Neuronal stem cell (in vitro differentiated cells): ENCODE measurements at regions not wholly inside any gene's neighbourhood (a gene's known extent, or its start where the extent isn't known, plus 50 kb on each side); places are given as distances from the start of the nearest gene placed in this dataset.

Experiments used
- DNase-seq: peaks from one replicate; pipeline ENCODE4 v3.0.0-alpha.2; 2013; ENCODE audit warnings: low spot score
- H2AFZ ChIP-seq: one replicate; pipeline ENCODE4 v1.6.1; 2013; ENCODE audit warnings: mild to moderate bottlenecking, low read length, inconsistent platforms
- H2AK5ac ChIP-seq: 2 replicates; pipeline ENCODE4 v1.6.1; 2013; ENCODE audit warnings: low read depth, mild to moderate bottlenecking, inconsistent platforms, low read length, moderate library complexity, mixed read lengths
- H2BK120ac ChIP-seq: 2 replicates; pipeline ENCODE4 v1.6.1; 2013; ENCODE audit warnings: low read depth, mild to moderate bottlenecking, inconsistent platforms, low read length, moderate library complexity, mixed read lengths
- H2BK12ac ChIP-seq: one replicate; pipeline ENCODE4 v1.6.1; 2013; ENCODE audit warnings: low read length, inconsistent platforms
- H2BK15ac ChIP-seq: 2 replicates; pipeline ENCODE4 v1.6.1; 2013; ENCODE audit warnings: mild to moderate bottlenecking, low read length, inconsistent platforms, mixed read lengths
- H2BK5ac ChIP-seq: one replicate; pipeline ENCODE4 v1.6.1; 2013; ENCODE audit warnings: inconsistent platforms, mild to moderate bottlenecking, low read length, moderate library complexity
- H3K14ac ChIP-seq: one replicate; pipeline ENCODE4 v1.6.1; 2013; ENCODE audit warnings: low read length, inconsistent platforms
- H3K18ac ChIP-seq: 2 replicates; pipeline ENCODE4 v1.6.1; 2013; ENCODE audit warnings: low read length, inconsistent platforms
- H3K23ac ChIP-seq: 2 replicates; pipeline ENCODE4 v1.6.1; 2013; ENCODE audit warnings: low read depth, mild to moderate bottlenecking, mixed read lengths, low read length, inconsistent platforms; ENCODE audit not compliant: poor library complexity
- H3K27ac ChIP-seq: replicated peaks from 3 replicates; pipeline ENCODE4 v1.5.1; 2013; ENCODE audit warnings: low read length, inconsistent platforms
- H3K27me3 ChIP-seq, 3 experiments: 2 replicates each; pipeline ENCODE4 v1.6.1; 2013; ENCODE audit warnings: low read length in 3 of 3, mild to moderate bottlenecking in 2 of 3, inconsistent platforms in 1 of 3, low read depth in 1 of 3, mixed read lengths in 1 of 3, moderate library complexity in 1 of 3; ENCODE audit not compliant: control insufficient read depth in 3 of 3, insufficient read depth in 3 of 3
- H3K36me3 ChIP-seq, 2 donors: replicated peaks in 1 of 2; 2 replicates each; pipeline ENCODE4 v1.6.1; 2013; ENCODE audit warnings: low read length in 2 of 2; ENCODE audit not compliant: control insufficient read depth in 2 of 2, insufficient read depth in 2 of 2
- H3K4ac ChIP-seq: 2 replicates; pipeline ENCODE4 v1.6.1; 2013; ENCODE audit warnings: inconsistent platforms, mild to moderate bottlenecking, low read length, moderate library complexity
- H3K4me1 ChIP-seq, 2 donors: 1 replicate in 1 of 2; 2 replicates in 1 of 2; pipeline ENCODE4 v1.6.1; 2013; ENCODE audit warnings: low read length in 2 of 2, low read depth in 1 of 2; ENCODE audit not compliant: control insufficient read depth in 2 of 2, insufficient read depth in 1 of 2
- H3K4me2 ChIP-seq: one replicate; pipeline ENCODE4 v1.6.1; 2013; ENCODE audit warnings: mild to moderate bottlenecking, low read length, inconsistent platforms; ENCODE audit not compliant: insufficient read depth, poor library complexity, severe bottlenecking
- H3K4me3 ChIP-seq, 2 donors: 2 replicates each; pipeline ENCODE4 v1.5.1; 2013; ENCODE audit warnings: low read length in 2 of 2, mild to moderate bottlenecking in 2 of 2, inconsistent platforms in 1 of 2, moderate library complexity in 1 of 2
- H3K79me1 ChIP-seq: one replicate; pipeline ENCODE4 v1.6.1; 2013; ENCODE audit warnings: low read depth, mild to moderate bottlenecking, inconsistent platforms, low read length, moderate library complexity
- H3K9ac ChIP-seq: one replicate; pipeline ENCODE4 v1.6.1; 2013; ENCODE audit warnings: mild to moderate bottlenecking, low read depth, low read length, inconsistent platforms; ENCODE audit not compliant: poor library complexity
- H3K9me3 ChIP-seq, 2 donors: replicated peaks in 1 of 2; 2 replicates each; pipeline versions ENCODE3 to v1.6.1; 2013; ENCODE audit warnings: low read length in 2 of 2, mild to moderate bottlenecking in 2 of 2, inconsistent platforms in 1 of 2, low read depth in 1 of 2, mixed read lengths in 1 of 2, moderate library complexity in 1 of 2; ENCODE audit not compliant: control insufficient read depth in 2 of 2, insufficient read depth in 1 of 2
- H4K8ac ChIP-seq: one replicate; pipeline ENCODE4 v1.6.1; 2013; ENCODE audit warnings: low read depth, mild to moderate bottlenecking, inconsistent platforms, low read length, moderate library complexity
- H4K91ac ChIP-seq: one replicate; pipeline ENCODE4 v1.6.1; 2013; ENCODE audit warnings: low read length, low read depth, mild to moderate bottlenecking, inconsistent platforms; ENCODE audit not compliant: poor library complexity
- WGBS, 2 donors: extraction: QIAGEN DNeasy Blood & Tissue Kit; methylation state at CpG; one replicate each; pipeline ENCODE4 v1.1.7; 2013; ENCODE audit warnings: missing lambda C conversion rate in 2 of 2, mixed read lengths in 1 of 2; ENCODE audit not compliant: insufficient read length in 2 of 2, insufficient replicate concordance in 1 of 2; ENCODE audit errors: extremely low coverage in 2 of 2; 5-methylcytosine and 5-hydroxymethylcytosine counted together

GRCh38 chr14:86662334-86662733, 1132.4 kb downstream of the FLRT2 start:
- Histone ChIP-seq H3K14ac (no peak overlapping the region), H2BK12ac (no peak overlapping the region), H2BK120ac (no peak overlapping the region), H2AFZ (no peak overlapping the region), H3K9me3 (no peaks in the 10 kb centered on the region), H3K27ac (no peak overlapping the region), H4K91ac (no peak overlapping the region), H2AK5ac (no peak overlapping the region), H3K79me1 (no peaks in the 10 kb centered on the region), H3K27me3 (no peaks in the 10 kb centered on the region), H3K23ac (no peak overlapping the region), H3K4me3 (no peak overlapping the region), H3K9ac (no peak overlapping the region), H3K36me3 (peaks cover 0 to 2% of the 10 kb centered on the region in 2 donors), H2BK15ac (no peak overlapping the region), H3K18ac (no peak overlapping the region), H3K4me1 (no peaks in the 10 kb centered on the region), H3K4me2 (no peak overlapping the region), H3K4ac (no peak overlapping the region), H4K8ac (no peak overlapping the region), H2BK5ac (no peak overlapping the region)
- DNase-seq = no peak
- no CpG with 5 or more reads among the region's 3 CpGs for WGBS, 2 donors

GRCh38 chr14:86654558-86655184, 1124.7 kb downstream of the FLRT2 start:
- Histone ChIP-seq H3K4me2 (no peak overlapping the region), H2AFZ (no peak overlapping the region), H3K27ac (no peak overlapping the region), H3K9me3 (no peaks in the 10 kb centered on the region), H3K4me3 (no peak overlapping the region), H4K8ac (no peak overlapping the region), H3K4me1 (no peaks in the 10 kb centered on the region), H3K23ac (no peak overlapping the region), H3K79me1 (no peaks in the 10 kb centered on the region), H2BK120ac (no peak overlapping the region), H2BK5ac (no peak overlapping the region), H2BK15ac (no peak overlapping the region), H3K14ac (no peak overlapping the region), H3K4ac (no peak overlapping the region), H3K36me3 (peaks cover 0 to 2% of the 10 kb centered on the region in 2 donors), H2BK12ac (no peak overlapping the region), H3K9ac (no peak overlapping the region), H3K27me3 (no peaks in the 10 kb centered on the region), H3K18ac (no peak overlapping the region), H2AK5ac (no peak overlapping the region), H4K91ac (no peak overlapping the region)
- WGBS, 2 donors = no CpG with 5 or more reads among the region's 8 CpGs
- DNase-seq = peak; percentile 51

- Histone ChIP-seq H2BK15ac (no peak overlapping the region), H3K9me3 (no peaks in the 10 kb centered on the region), H3K27ac (no peak overlapping the region), H3K18ac (no peak overlapping the region), H3K4me3 (no peak overlapping the region), H3K27me3 (no peaks in the 10 kb centered on the region), H2AFZ (no peak overlapping the region), H3K4ac (no peak overlapping the region), H3K4me1 (no peaks in the 10 kb centered on the region), H3K36me3 (no peaks in the 10 kb centered on the region), H3K79me1 (no peaks in the 10 kb centered on the region), H3K23ac (no peak overlapping the region), H4K8ac (no peak overlapping the region), H3K14ac (no peak overlapping the region), H3K9ac (no peak overlapping the region), H2AK5ac (no peak overlapping the region), H2BK120ac (no peak overlapping the region), H4K91ac (no peak overlapping the region), H3K4me2 (no peak overlapping the region), H2BK12ac (no peak overlapping the region), H2BK5ac (no peak overlapping the region)
- no CpG with 5 or more reads among the region's 4 CpGs for WGBS, 2 donors
- no peak for DNase-seq
These were observed 1122.6 kb downstream of the FLRT2 start for GRCh38 chr14:86652526-86652925.

GRCh38 chr14:86646696-86647690, 1117.0 kb downstream of the FLRT2 start:
- Histone ChIP-seq H2BK5ac (no peak overlapping the region), H3K9me3 (peaks cover 0 to 9% of the 10 kb centered on the region in 2 donors), H2BK12ac (no peak overlapping the region), H2AFZ (no peak overlapping the region), H4K91ac (no peak overlapping the region), H3K27ac (no peak overlapping the region), H2BK15ac (no peak overlapping the region), H3K36me3 (peaks cover 0 to 2% of the 10 kb centered on the region in 2 donors), H3K9ac (no peak overlapping the region), H3K27me3 (no peaks in the 10 kb centered on the region), H3K23ac (no peak overlapping the region), H2AK5ac (no peak overlapping the region), H3K4me3 (no peak overlapping the region), H3K4me2 (no peak overlapping the region), H3K79me1 (no peaks in the 10 kb centered on the region), H3K18ac (no peak overlapping the region), H3K14ac (no peak overlapping the region), H2BK120ac (no peak overlapping the region), H3K4me1 (no peaks in the 10 kb centered on the region), H3K4ac (no peak overlapping the region), H4K8ac (no peak overlapping the region)
- DNase-seq = no peak
- no CpG with 5 or more reads among the region's 4 CpGs for WGBS, 2 donors
